HG02870 (cell line): ENCODE measurements at regions not wholly inside any gene's neighbourhood (a gene's known extent, or its start where the extent isn't known, plus 50 kb on each side); places are given as distances from the start of the nearest gene placed in this dataset.
"Not testable (repeated sequence)": the region's sequence is repeated elsewhere in the genome, so short reads cannot be mapped to it uniquely, and the experiment has no call there.

Experiments used
- ATAC-seq: cut with Tn5 transposase; IDR thresholded peaks from one replicate; pipeline ENCODE4 v1.9.1; 2021; ENCODE audit warnings: mild to moderate bottlenecking, moderate library complexity; ENCODE audit not compliant: unreplicated experiment

DNA sequence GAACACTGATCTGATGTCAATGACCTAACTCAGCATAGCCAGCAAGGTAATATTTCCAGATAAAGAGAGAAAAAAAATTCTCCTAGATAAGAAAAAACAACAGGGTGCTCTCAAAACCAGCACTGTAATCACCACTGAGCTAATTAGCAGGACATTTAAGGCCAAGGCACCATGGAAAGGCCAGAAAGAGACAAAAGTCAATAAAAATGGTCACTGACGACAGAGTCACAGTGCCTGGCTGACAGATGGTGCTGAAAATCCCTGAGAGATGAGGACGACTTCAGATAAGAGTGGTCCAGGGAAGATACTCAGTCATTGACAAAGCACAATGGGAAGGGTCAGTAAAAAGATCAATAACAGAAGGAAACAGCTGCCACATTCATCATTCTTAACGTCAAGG, 186.7 kb downstream of the SPATA31A6 start:
- not testable (repeated sequence) for ATAC-seq

DNA sequence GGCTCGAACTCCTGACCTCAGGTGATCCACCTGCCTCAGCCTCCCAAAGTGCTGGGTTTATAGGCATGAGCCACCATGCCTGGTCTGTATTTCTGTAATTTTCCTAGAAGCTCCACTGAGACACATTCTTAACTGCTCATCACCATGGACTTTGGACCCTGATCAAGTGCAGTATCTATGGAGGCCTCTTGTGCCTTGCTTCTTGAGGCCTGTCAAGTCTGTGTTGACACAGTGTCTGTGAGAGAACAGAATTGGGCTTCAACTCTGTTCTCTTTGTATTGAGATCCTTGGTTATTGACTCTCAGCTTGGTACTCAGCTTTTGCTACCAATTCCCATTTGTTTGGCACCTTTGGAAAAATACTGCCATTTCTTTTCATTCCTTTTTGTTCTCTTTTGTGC, 188.0 kb downstream of the SPATA31A6 start:
- ATAC-seq: not testable (repeated sequence)

DNA sequence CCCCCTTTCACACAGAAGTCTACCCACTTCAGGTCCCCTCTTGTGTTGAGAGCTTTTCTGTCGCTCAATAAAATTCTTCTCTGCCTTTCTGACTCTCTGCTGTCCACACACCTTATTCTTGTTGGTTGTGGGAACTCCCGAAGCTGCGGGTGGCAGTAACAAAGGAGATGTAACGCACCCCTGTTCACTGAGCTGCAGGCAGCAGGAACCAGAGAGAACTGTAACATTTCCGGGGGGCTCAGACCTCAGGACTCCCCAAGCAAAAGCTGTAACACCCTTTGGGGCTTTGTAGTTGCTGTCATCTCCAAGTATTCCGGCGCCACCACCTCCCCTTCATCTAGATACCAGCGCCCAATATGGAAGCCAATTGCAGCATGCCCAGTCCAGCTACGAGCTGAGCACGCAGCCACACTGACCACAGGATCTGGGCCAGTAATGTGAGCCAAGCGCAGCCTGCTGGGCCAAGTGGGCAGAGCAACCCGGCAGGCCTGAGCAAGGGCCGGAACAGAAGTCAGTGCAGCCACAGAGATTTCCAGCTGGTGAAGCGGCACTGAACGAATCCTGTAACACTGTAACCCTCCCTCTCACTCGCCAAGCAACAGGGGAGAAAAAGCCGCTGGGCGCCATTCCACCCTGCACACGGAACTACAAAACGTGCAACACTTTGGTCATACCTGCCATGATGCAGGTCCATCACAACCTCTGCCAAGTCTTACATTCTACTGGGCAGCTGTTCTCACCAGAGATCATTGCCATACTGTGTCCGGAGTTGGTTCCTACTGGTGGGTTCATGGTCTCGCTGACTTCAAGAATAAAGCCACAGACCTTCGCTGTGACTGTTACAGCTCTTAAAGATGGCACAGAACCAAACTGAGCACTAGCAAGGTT, 194.3 kb downstream of the SPATA31A6 start:
- not testable (repeated sequence) for ATAC-seq

DNA sequence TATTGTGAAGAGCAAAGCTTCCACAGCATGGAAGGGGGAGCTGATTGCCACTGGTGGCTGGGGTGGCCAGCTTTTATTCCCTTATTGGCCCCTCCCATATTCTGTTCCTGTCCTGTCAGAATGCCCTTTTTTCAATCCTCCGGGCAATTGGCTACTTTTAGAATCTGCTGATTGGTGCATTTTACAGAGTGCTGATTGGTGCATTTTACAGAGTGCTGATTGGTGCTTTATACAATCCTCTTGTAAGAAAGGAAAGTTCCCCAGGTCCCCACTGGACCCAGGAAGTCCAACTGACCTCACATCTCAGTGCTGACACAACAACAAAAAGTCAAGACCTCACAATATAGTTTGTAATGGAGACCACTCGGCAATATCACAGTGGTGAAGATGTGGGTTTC, 195.0 kb downstream of the SPATA31A6 start:
- ATAC-seq: no peak

DNA sequence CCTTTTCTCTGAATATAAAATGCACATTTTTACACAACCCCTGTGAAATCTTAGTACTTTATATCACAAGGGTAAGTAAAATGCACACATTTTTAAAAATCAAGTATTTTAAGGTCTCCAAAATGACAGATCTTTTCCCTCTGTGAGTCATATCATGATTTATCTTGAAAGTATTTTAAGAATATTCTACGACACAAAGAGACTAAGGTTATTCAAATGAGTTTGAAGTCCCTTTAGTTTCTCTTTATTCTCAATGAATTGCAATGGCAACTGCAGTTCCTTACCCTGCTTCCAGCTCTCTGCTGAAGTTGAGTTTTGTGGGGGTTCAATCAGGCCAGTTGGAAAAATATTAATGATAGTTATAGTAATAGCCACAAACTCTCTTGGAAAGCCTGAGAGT, 196.1 kb downstream of the SPATA31A6 start:
- ATAC-seq: not testable (repeated sequence)

DNA sequence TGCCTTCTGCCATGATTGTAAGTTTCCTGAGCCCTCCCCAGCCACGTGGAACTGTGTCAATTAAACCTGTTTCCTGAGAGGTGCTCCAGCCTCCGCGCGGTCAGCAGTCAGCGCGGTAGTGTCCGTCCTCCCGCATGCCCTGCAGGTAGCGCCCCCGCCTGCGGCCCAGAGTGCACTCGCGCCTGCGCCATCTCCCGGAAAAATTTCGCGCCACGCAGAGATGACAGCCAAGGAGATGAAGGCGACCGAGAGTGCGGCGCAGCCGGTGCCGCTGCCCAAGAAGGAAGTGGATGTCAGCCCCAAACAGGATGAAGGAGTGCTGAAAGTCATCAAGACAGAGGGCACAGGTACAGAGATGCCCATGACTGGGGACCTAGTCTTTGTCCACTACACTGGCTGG, 201.1 kb downstream of the SPATA31A6 start:
- ATAC-seq: not testable (repeated sequence)

DNA sequence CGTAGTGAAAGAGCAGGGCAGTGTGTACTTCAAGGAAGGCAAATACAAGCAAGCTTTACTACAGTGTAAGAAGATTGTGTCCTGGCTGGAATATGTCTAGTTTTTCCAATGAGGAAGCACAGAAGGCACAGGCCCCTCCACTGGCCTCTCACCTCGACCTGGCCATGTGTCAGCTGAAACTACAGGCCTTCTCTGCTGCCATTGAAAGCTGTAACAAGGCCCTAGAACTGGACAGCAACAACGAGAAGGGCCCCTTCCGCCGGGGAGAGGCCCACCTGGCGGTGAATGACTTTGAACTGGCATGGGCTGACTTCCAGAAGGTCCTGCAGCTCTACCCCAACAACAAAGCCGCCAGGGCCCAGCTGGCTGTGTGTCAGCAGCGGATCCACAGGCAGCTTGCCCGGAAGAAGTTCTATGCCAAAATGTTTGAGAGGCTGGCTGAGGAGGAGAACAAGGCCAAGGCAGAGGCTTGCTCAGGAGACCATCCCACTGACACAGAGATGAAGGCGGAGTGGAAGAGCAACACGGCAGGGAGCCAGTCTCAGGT, 202.2 kb downstream of the SPATA31A6 start:
- not testable (repeated sequence) for ATAC-seq

DNA sequence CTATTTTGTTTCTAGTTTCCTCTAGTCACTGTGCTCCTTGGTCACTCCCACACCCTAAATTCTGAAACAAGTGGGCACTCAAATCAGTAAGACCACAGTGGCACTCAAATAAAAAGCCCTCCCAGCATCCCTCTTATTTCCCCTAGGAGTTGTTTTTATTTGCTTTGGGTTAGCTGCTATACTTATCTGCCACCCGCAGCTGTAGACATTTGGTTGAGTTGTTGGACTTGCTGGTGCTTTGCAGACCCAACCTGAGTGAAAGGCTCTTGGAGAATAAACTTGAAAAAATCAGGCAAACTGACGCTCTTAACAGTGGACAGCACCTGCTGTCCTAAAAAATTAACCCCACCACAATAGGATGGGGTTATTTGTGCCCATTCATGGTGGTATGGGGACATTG, 203.0 kb downstream of the SPATA31A6 start:
- ATAC-seq: no peak

DNA sequence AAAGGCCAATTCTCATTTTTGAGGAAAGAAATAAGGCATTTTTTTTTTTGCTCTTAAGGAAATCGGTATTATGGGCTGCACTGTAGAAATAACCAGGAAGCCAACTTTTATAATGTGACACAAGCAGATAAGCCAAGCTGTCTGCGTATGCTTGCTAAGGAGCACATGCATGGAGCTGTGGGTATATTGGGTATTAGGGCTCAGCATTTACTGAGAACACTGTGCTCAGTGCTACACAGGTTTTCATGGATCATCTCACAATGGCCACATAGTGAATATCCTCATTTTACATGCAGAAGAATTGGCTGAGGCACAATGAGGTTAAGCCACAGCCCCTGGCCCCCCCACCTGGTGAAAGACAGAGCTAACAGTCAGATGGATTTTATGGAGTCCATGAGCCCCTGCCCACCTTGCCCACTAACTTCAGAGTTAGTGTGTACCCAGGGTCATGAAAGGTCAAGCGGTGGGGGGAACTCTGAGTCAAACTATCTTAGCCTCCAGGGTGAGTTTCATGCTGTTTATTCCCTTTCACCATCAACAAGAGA, 204.8 kb downstream of the SPATA31A6 start:
- no peak for ATAC-seq

DNA sequence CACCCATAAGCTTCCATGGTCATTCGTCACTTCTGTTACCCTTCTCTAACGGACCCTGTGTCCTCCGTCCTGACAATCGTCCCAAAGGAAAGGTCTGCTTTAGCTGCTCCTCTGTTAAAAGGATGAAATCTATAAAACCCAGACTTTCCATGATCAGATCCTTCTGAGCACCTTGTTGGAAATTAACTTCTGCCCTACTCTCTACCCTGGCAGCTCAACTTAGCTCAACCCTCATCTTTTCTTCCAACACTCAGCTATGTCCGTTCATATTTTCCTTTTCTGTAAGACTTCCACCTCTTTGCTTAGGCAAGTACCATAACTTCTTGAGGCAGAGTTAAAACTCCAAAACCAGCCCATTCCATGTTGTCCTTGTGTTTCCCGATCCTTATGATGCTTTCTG, 205.4 kb downstream of the SPATA31A6 start:
- ATAC-seq: no peak

DNA sequence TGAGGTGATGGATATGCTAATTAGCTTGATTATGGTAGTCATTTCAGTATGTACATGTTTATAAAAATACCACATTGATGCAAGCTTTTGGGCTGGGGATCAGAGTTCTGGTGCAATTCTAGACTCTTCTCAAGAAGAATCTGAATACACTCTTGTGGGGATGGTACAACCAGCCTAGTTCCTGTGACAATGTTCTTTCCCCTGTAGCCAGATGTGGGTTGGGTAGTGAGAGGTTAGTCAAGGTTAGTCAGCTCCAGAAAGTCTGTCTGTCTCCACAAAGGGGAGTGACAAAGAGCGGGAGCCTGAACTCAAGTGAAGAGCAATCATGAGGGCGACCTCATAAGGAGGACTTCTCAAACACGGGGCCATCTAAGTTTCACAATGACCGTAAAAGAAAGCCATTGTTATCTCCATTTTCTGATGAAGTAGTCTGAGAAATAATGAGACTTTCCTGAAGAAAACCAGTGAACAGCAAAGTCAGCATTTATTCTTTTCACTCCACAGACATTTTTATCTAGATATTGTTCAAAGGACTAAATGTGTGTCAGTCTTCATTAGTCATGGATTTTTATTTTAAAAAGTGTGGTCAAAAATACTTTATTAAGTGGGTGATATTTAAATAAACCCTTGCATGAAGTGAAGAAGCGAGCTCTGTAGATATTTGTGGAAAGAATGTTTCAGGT, 209.5 kb downstream of the SPATA31A6 start:
- ATAC-seq: peak; percentile 69

DNA sequence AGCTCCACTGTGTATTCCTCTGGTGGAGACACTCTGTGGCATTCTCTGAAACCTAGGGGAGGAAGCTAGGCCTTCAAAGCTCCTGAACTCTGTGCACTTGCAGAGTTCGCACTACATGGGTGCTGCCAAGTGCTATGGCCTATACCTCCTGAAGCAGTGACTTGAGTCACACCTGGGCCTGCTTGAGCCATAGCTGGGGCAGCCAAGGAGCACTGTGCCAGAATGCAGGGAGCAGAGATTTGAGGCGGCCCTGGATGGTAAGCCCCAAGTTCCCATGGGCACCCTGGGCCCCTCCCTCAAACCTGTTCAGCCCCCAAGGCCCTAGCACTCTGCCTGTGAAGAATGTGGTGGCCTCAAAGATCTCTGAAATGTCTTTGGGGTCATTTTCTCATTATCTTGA, 212.9 kb downstream of the SPATA31A6 start:
- no peak for ATAC-seq

DNA sequence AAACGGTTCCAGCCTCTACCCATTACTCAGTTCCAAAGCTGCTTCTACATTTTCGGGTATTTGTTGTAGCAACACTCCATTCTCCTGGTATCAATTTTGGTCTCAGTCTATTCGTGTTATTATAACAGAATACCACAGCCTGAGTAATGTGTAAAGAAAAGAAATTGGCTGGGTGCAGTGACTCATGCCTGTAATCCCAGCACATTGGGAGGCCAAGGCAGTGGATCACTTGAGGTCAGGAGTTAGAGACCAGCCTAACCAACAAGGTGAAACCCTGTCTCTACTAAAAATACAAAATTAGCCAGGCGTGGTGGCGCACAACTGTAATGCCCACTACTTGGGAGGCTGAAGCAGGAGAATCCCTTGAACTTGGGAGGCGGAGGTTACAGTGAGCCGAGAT, 213.9 kb downstream of the SPATA31A6 start:
- ATAC-seq: not testable (repeated sequence)

DNA sequence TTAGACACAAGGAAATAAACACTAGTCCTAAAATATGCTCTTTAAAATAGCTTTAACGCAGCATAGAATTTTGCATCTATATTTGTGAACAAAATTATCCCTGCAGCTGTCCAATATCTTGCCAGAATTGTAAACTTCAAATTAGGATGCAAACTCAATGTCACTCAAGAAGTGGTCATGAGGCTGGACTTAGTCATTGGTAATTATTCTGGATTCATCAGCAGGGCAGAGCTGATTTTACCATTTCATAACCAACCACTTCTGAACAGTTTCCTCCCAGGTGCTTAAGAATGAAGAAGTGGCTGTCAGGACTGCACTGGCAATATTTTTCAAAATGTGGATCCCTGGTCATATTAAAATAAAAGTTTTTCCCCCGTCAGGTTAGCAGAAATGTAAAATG, 219.5 kb downstream of the SPATA31A6 start:
- ATAC-seq: not testable (repeated sequence)

DNA sequence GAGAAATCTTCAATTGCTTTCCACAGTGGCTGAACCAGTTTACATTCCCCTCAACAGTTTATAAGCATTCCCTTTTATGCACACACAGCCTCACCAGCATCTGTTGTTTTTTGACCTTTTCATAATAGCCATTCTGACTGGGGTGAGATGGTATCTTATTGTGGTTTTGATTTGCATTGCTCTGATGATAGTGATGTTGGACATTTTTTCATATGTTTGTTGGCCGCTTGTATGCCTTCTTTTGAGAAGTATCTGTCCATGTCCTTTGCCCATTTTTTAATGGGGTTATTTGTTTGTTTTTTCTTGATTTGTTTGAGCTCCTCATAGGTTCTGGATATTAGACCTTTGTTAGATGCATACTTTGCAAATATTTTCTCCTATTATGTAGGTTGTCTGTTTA, 226.1 kb downstream of the SPATA31A6 start:
- not testable (repeated sequence) for ATAC-seq

DNA sequence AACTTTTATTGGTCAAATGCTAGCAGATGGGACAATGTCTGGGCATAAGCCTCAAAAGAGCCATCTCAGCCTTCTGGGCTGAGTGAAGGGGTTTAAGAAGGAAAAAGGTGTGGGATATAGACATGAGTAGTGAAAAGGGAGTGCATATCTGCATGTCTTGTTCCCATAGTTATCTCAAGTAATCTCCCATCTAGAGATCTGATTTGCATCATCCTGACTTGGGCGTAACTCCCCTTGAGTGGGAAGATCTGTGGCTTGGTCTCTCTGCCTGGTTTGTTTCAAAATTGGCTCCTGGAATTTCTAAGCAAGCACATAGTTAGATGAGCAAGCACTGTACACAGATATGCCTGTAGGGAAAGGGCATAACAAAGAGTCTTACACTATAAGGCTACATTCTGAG, 228.9 kb downstream of the SPATA31A6 start:
- ATAC-seq: not testable (repeated sequence)

DNA sequence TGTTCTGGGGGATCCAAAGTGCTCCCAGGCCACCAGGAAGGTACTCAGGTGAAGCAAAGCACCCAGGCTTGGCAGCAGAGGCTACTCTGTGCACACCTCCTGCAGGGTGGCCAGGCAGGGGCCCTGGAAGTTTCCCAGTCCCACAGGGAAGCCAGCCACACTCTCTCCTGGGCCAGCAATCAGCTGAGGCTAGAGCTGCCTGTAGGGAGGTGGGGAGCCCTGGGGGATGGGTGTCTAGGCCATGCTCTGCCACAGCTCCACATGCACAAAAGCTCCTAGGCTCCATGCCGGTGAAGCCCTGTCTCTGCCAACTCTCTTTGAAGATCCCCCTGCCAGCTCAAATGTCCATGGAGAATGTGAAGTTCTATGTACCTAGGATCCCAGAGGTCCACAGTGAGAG, 231.4 kb downstream of the SPATA31A6 start:
- ATAC-seq: not testable (repeated sequence)

DNA sequence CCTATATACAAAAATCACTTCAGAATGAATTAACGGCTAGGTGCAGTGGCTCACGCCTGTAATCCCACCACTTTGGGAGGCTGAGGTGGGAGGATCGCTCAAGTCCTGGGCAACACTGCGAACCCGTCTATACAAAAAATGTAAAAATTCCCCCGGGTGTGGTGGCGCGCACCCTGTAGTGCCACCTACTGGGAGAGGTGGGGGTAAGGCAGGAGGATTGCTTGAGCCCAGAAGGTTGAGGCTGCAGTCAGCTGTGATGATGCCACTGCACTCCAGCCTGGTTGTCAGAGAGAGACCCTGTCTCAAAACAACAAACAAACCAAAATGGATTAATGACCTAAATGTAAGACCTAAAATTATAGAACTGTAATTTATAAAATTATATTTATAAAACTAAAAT, 236.2 kb downstream of the SPATA31A6 start:
- ATAC-seq: not testable (repeated sequence)

DNA sequence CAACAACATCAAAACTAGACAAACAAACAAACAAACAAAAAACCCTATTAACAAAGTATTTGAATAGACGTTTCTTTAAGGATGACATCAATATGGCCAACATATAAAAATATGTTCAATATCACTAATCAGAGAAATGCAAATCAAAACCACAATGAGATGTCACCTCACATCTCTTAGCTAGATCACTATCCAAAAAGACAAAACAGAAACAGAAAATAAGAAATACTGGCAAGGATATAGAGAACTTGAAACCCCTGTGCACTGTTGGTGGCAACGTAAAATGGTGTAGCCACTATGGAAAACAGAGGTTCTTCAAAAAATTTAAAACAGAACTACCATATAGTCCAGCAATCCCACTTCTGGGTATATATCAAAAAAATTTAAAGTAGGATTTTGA, 236.9 kb downstream of the SPATA31A6 start:
- peak; percentile 62 for ATAC-seq

DNA sequence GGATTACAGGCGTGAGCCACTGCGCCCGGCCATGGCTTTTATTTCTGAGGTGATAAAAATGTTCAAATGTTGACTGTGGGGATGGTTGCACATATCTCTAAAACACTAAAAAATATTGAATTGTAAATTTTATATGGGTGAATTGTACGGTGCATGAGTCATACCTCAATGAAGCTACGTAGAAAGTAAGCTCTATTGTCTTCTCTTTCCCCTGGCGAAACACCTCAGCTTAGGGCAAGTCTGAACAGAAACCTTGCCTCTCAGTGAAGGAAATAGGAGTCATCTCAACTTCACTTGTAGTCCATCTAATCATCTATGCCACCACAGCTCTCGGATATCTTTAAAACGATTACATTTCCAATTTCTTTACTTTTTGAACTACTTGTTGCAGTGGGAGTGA, 238.2 kb downstream of the SPATA31A6 start:
- ATAC-seq: not testable (repeated sequence)
